ENCODE measurements at regions not wholly inside any gene's neighbourhood (a gene's known extent, or its start where the extent isn't known, plus 50 kb on each side); places are given as distances from the start of the nearest gene placed in this dataset.
"Not testable (repeated sequence)": the region's sequence is repeated elsewhere in the genome, so short reads cannot be mapped to it uniquely, and the experiment has no call there.

GRCh38 chr21:41570791-41571355 lies 62.9 kb upstream of the TMPRSS2 start:
- DNase-seq (ENCODE audit: low read depth): no peak
- no peak overlapping the region for H3K4me3 ChIP-seq (ENCODE audit: low read depth, low read length)
- TF ChIP-seq MYC (IDR thresholded peaks at IDR 0.05; ENCODE audit: low read depth, low read length) (no peak), POLR2A (IDR thresholded peaks at IDR 0.05; ENCODE audit: extremely low read depth, insufficient read length) (no peak), CTCF (IDR thresholded peaks at IDR 0.05; ENCODE audit: low read depth, low read length) (no peak), MAX (IDR thresholded peaks at IDR 0.05; ENCODE audit: low read depth, low read length) (no peak)

- no peak overlapping the region for H3K4me3 ChIP-seq (ENCODE audit: low read depth, low read length)
- no peak for DNase-seq (ENCODE audit: low read depth)
- TF ChIP-seq MAX (IDR thresholded peaks at IDR 0.05; ENCODE audit: low read depth, low read length) (no peak), MYC (IDR thresholded peaks at IDR 0.05; ENCODE audit: low read depth, low read length) (no peak), CTCF (IDR thresholded peaks at IDR 0.05; ENCODE audit: low read depth, low read length) (no peak), POLR2A (IDR thresholded peaks at IDR 0.05; ENCODE audit: extremely low read depth, insufficient read length) (no peak)
Observed at GRCh38 chr21:41568606-41569385, 60.8 kb upstream of the TMPRSS2 start.

GRCh38 chr21:41567901-41568510 lies 60.0 kb upstream of the TMPRSS2 start:
- H3K4me3 ChIP-seq (ENCODE audit: low read depth, low read length): no peak overlapping the region
- no peak for TF ChIP-seq POLR2A (IDR thresholded peaks at IDR 0.05; ENCODE audit: extremely low read depth, insufficient read length)
- no peak for DNase-seq (ENCODE audit: low read depth)

DNA sequence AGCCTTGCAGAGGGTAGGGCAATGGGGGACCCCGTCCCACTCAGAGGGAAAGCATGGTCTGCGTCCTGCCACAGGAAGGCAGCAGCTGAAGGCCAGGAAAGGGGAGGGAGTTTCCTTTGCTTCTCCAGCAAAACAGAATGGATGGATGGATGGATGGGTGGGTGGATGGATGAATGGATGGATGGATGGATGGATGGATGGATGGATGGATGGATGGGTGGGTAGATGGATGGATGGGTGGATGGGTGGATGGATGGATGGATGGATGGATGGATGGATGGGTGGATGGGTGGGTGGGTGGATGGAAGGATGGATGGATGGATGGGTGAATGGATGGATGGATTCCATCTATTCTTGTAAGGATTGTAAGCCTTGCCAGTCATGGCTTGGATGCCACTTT lies 59.3 kb upstream of the TMPRSS2 start:
- H3K4me3 ChIP-seq (ENCODE audit: low read depth, low read length); DNase-seq (ENCODE audit: low read depth): not testable (repeated sequence)

GRCh38 chr21:41566500-41567014 lies 58.6 kb upstream of the TMPRSS2 start:
- TF ChIP-seq POLR2A (IDR thresholded peaks at IDR 0.05; ENCODE audit: extremely low read depth, insufficient read length) (no peak), MAX (IDR thresholded peaks at IDR 0.05; ENCODE audit: low read depth, low read length) (no peak), MYC (IDR thresholded peaks at IDR 0.05; ENCODE audit: low read depth, low read length) (no peak), CTCF (IDR thresholded peaks at IDR 0.05; ENCODE audit: low read depth, low read length) (no peak)
- DNase-seq (ENCODE audit: low read depth): no peak
- no peak overlapping the region for H3K4me3 ChIP-seq (ENCODE audit: low read depth, low read length)

DNA sequence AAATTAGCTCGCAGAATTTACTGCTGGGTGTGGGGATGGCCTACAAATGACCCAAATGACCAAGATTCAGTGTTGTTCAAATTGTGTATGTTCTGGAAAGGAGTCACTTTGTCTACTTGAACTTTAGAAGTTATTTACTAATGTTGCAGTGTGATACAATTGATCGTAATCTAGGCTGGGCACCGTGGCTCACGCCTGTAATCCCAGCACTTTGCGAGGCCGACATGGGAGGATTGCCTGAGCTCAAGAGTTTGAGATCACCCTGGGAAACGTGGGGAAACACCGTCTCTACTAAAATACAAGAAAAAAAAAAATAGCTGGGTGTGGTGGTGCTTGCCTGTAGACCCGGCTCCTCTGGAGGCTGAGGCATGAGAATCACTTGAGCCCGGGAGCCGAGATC lies 57.6 kb upstream of the TMPRSS2 start:
- no peak overlapping the region for H3K4me3 ChIP-seq (ENCODE audit: low read depth, low read length)
- TF ChIP-seq POLR2A (IDR thresholded peaks at IDR 0.05; ENCODE audit: extremely low read depth, insufficient read length) (no peak), CTCF (IDR thresholded peaks at IDR 0.05; ENCODE audit: low read depth, low read length) (no peak), MYC (IDR thresholded peaks at IDR 0.05; ENCODE audit: low read depth, low read length) (no peak), MAX (IDR thresholded peaks at IDR 0.05; ENCODE audit: low read depth, low read length) (no peak)
- DNase-seq (ENCODE audit: low read depth): no peak

Data from NB4 (cell line).